LNCAP (cell line): ENCODE measurements at regions not wholly inside any gene's neighbourhood (a gene's known extent, or its start where the extent isn't known, plus 50 kb on each side); places are given as distances from the start of the nearest gene placed in this dataset.

Source experiments
- CTCF ChIP-seq: fragments of 450-650 bp; IDR thresholded peaks from 2 replicates; pipeline ENCODE4 v1.5.1; 2017; ENCODE audit warnings: mild to moderate bottlenecking

- TF ChIP-seq CTCF: no peak
Measured at GRCh38 chr14:25848601-25849000, 749.2 kb downstream of the NOVA1 start.

DNA sequence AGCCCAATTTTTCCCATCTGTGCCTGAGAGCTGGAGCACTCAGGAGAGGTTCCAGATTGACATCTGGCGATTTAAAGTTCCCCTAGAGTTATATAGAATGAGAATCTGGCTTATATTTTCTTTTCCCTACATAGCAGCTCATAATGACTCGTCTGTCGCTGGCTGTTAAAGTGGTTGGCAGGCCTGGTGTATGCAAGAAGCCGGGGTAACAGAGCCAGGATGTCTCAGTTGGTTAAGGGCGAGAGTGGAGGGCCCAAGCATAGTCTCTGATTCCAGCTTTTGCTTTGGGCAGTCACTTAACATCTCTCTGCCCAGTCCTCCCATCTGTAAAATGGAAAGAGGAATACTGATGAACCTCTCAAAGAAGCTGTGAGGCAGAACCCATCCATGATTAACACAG lies 751.6 kb downstream of the NOVA1 start:
- no peak for TF ChIP-seq CTCF

GRCh38 chr14:25843481-25844470 lies 754.1 kb downstream of the NOVA1 start:
- no peak for TF ChIP-seq CTCF

- TF ChIP-seq CTCF: no peak
Measured at GRCh38 chr14:25841226-25841625, 756.6 kb downstream of the NOVA1 start.

- no peak for TF ChIP-seq CTCF
Measured at GRCh38 chr14:25837551-25837965, 760.3 kb downstream of the NOVA1 start.

- no peak for TF ChIP-seq CTCF
Measured at GRCh38 chr14:25836636-25837035, 761.2 kb downstream of the NOVA1 start.

DNA sequence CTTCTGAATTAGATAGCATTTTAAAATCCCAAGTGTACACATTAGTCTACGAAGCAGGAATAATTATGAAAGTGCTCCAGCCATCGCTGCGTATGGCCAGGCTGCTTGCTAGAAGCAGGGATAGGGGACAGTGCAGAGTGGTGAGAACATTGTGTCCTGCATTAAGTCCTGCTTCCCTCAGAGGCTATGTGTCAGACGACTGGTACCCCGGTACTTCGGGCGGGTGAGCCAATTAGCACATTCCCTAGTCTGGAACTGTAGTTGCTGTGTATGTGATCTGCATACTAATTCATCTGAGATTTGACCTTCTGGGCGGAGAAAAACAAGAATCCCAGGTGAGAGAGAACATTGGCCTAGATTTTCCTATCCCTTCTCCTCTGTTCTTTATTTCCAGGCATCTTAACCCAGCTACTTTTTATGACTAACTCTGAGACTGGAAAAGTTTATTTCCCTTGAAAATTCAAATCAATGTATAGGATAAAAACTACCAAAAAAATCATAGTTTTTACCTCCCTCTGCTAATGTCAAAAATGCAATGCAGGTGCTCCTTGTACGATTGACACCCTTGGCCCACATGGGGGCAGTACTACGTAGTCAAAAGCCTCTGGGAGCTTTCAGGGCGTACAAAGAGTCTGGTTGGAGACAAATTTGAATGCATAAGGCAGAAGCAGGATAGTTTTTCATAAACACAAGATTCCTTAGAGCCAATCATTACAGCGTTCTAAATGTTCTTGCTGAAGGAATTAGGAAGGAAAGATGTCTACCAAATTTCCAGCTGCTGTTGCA lies 764.3 kb downstream of the NOVA1 start:
- peak; percentile 87 for TF ChIP-seq CTCF
